Neural crest cell (in vitro differentiated cells): ENCODE measurements at regions not wholly inside any gene's neighbourhood (a gene's known extent, or its start where the extent isn't known, plus 50 kb on each side); places are given as distances from the start of the nearest gene placed in this dataset.

ENCODE experiments used
- DNase-seq: peaks from one replicate; pipeline ENCODE4 v3.0.0; 2021; ENCODE audit warnings: low read depth, mixed read lengths, low spot score
- H3K27ac Mint-ChIP-seq: one replicate; pipeline ENCODE4 v1.8.0; 2021; ENCODE audit warnings: mild to moderate bottlenecking, mixed read lengths; ENCODE audit not compliant: unreplicated experiment
- H3K27me3 Mint-ChIP-seq: 2 replicates; pipeline ENCODE4 v1.8.0; 2021; ENCODE audit warnings: low read depth, mild to moderate bottlenecking, mixed read lengths
- H3K36me3 Mint-ChIP-seq: 2 replicates; pipeline ENCODE4 v1.8.0; 2021; ENCODE audit warnings: low read depth, mild to moderate bottlenecking, mixed read lengths
- H3K4me1 Mint-ChIP-seq: 2 replicates; pipeline ENCODE4 v1.8.0; 2021; ENCODE audit warnings: mixed read lengths
- H3K4me3 Mint-ChIP-seq: one replicate; pipeline ENCODE4 v1.8.0; 2021; ENCODE audit warnings: mild to moderate bottlenecking, mixed read lengths
- H3K9me3 Mint-ChIP-seq: 2 replicates; pipeline ENCODE4 v1.8.0; 2021; ENCODE audit warnings: mixed read lengths
- CTCF ChIP-seq: fragments of 200-600 bp; sonication (generic); conservative IDR thresholded peaks from 2 replicates; pipeline ENCODE4 v1.5.0; 2021; ENCODE audit warnings: antibody characterized with exemption, mild to moderate bottlenecking

DNA sequence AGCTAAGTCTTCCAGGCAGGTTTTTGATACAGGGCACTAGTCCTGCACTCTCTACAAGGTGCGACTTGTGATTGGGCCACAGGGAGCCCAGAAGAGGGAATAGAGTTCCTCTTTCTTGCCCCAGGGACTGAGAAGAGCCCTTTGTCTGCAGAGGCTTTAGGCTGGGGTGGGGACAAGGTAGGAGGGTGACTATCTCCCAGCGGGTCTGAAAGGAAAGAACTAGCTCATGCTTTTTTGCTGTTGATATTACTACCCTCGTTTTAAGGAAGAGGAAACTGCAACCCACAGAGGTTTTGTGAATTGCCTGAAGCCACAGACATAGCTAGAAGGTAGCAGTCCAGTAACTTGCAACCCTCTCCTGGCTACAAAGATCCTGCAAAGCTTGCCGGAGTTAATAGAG lies 615.2 kb downstream of the MATN1 start:
- TF ChIP-seq CTCF, result no peak
- Mint-ChIP-seq H3K36me3 (no peaks in the 10 kb centered on the region), H3K4me1 (peaks cover 9% of the 10 kb centered on the region), H3K27ac (no peak overlapping the region), H3K9me3 (no peaks in the 10 kb centered on the region), H3K27me3 (peaks cover 63% of the 10 kb centered on the region), H3K4me3 (no peak overlapping the region)
- no peak for DNase-seq

- no peaks in the 10 kb centered on the region for H3K36me3 Mint-ChIP-seq
- H3K27ac Mint-ChIP-seq, result no peak overlapping the region
- H3K4me1 Mint-ChIP-seq, result no peaks in the 10 kb centered on the region
- H3K9me3 Mint-ChIP-seq, result no peaks in the 10 kb centered on the region
- H3K27me3 Mint-ChIP-seq, result peaks cover 54% of the 10 kb centered on the region
- no peak overlapping the region for H3K4me3 Mint-ChIP-seq
- peak; percentile 69 for TF ChIP-seq CTCF
- peak; percentile 60 for DNase-seq
Observed at GRCh38 chr1:30106125-30106524, 617.3 kb downstream of the MATN1 start.

DNA sequence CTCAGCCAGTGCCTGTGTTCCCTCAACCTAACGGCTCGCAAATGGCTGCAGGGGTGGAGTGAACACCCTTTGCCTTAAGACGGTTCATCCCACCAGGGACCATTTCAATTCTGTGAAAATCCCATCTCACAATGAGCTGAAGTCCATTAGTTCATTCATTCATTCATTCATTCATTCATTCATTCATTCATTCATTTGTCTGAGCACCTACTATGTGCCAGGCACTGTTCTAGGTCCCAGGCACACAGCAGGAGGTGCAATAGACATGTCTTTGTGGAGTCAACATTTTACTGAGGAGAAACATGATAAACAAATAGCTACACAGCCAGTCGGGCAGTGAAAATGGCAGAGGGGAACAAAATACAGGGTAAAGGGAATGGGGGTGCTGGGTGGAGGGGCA lies 618.8 kb downstream of the MATN1 start:
- no peaks in the 10 kb centered on the region for H3K36me3 Mint-ChIP-seq
- no peak for DNase-seq
- no peaks in the 10 kb centered on the region for H3K9me3 Mint-ChIP-seq
- H3K4me3 Mint-ChIP-seq, result no peak overlapping the region
- no peak for TF ChIP-seq CTCF
- peaks cover 38% of the 10 kb centered on the region for H3K27me3 Mint-ChIP-seq
- no peaks in the 10 kb centered on the region for H3K4me1 Mint-ChIP-seq
- no peak overlapping the region for H3K27ac Mint-ChIP-seq

DNA sequence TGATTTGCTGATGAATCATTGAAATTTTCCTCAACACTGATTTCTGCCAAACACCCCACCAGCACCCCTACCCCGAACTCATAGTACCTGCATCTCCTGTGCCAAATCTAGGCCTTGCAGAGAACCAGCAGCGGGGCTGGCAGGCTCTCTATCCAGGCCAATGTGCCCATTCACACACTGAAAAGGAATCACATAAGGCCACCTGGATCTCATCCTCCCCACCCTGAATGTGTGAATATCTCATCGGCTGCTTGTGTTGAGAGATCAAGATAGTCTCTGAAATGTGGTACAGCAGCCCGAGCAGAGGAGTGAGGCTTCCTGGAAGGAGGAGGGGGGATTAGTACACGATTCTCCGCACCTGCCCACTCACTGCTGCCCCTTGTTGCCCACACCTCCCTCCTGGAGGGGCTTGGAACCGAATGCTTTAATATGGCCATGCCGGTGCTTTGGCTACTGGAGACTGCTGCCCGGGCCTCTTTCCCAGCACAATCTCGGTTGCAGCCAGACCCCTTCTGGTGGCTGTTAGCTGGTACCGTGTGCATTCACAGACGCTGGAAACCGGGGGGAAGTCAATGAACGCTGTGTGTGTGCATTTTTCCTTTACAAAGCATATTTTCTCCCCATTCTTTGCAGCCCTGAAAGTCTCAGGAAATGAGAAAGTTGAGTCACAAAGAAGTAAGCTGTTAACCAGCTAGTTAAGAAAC lies 619.5 kb downstream of the MATN1 start:
- peaks cover 32% of the 10 kb centered on the region for H3K27me3 Mint-ChIP-seq
- H3K27ac Mint-ChIP-seq, result no peak overlapping the region
- no peaks in the 10 kb centered on the region for H3K36me3 Mint-ChIP-seq

GRCh38 chr1:30102605-30103004 lies 620.8 kb downstream of the MATN1 start:
- TF ChIP-seq CTCF, result no peak
- Mint-ChIP-seq H3K4me1 (no peaks in the 10 kb centered on the region), H3K36me3 (no peaks in the 10 kb centered on the region), H3K27me3 (peaks cover 19% of the 10 kb centered on the region), H3K9me3 (no peaks in the 10 kb centered on the region), H3K4me3 (no peak overlapping the region), H3K27ac (no peak overlapping the region)
- no peak for DNase-seq

More for the DNA sequence above, 619.5 kb downstream of the MATN1 start:
- no peak for TF ChIP-seq CTCF
- Mint-ChIP-seq H3K4me3 (no peak overlapping the region), H3K9me3 (no peaks in the 10 kb centered on the region), H3K4me1 (no peaks in the 10 kb centered on the region)
- no peak for DNase-seq
